HepG2 (cell line): ENCODE measurements at regions not wholly inside any gene's neighbourhood (a gene's known extent, or its start where the extent isn't known, plus 50 kb on each side); places are given as distances from the start of the nearest gene placed in this dataset.

ENCODE experiments used
- ATAC-seq: fragments of 200-7000 bp; cut with Tn5 transposase; 3 replicates; pipeline ENCODE4 v1.9.1; 2020; ENCODE audit warnings: mild to moderate bottlenecking, moderate library complexity
- BruUV-seq: library from RNA; stranded (reverse); fragments of 400-500 nt; replicated peaks from 2 replicates; lab custom pipeline; 2021; lab: Mats Ljungman, UMichigan
- CTCF ChIA-PET: fragments of 300-600 bp; formaldehyde crosslinking; extraction: SDS; loops from one replicate; lab custom pipeline; 2021; ENCODE audit warnings: low total read pairs, inconsistent platforms, low intra/inter-chr PET ratio; lab: Yijun Ruan, JAX
- POLR2A ChIA-PET: fragments of 350-600 bp; sonication (Branson Sonifier 250); formaldehyde crosslinking; loops from one replicate; lab custom pipeline; 2020; ENCODE audit warnings: antibody characterized with exemption, inconsistent platforms; lab: Yijun Ruan, JAX
- DNase-seq: peaks from one replicate; pipeline ENCODE4 v3.0.0-alpha.2; 2015; ENCODE audit warnings: low spot score
- FAIRE-seq: peaks from 3 replicates; lab custom pipeline; 2011; peaks lifted over from hg19 to GRCh38; lab: Jason Lieb, UNC
- H2AFZ ChIP-seq: one replicate; pipeline ENCODE4 v1.6.1; 2011; ENCODE audit warnings: low read length, inconsistent platforms
- H3K27ac ChIP-seq: fragments of 300-600 bp; 3 replicates; pipeline ENCODE4 v1.8.0; 2011; ENCODE audit warnings: mixed run types, mild to moderate bottlenecking, mixed read lengths, low read length, inconsistent platforms; ENCODE audit not compliant: insufficient read depth; ENCODE audit errors: extremely low read length
- H3K27me3 ChIP-seq, 2 experiments: fragments of 200-600 bp in 1 of 2; 2 replicates in 1 of 2; 3 replicates in 1 of 2; pipeline versions ENCODE4 v1.6.0 to v1.8.0; 2011; ENCODE audit warnings: low read length in 2 of 2, mild to moderate bottlenecking in 2 of 2, moderate library complexity in 2 of 2, inconsistent platforms in 1 of 2; ENCODE audit not compliant: insufficient read depth in 2 of 2, control insufficient read depth in 1 of 2
- H3K36me3 ChIP-seq, 2 experiments: fragments of 200-600 bp in 1 of 2; replicated peaks in 1 of 2; 2 replicates in 1 of 2; 3 replicates in 1 of 2; pipeline versions ENCODE4 v1.5.1 to v1.8.0; 2011; ENCODE audit warnings: low read length in 2 of 2, inconsistent platforms in 1 of 2; ENCODE audit not compliant: insufficient read depth in 2 of 2, control insufficient read depth in 1 of 2
- H3K4me1 ChIP-seq: 2 replicates; pipeline ENCODE4 v1.5.1; 2012; ENCODE audit warnings: low read length, inconsistent platforms; ENCODE audit not compliant: insufficient read depth
- H3K4me2 ChIP-seq: 2 replicates; pipeline ENCODE4 v1.6.0; 2011; ENCODE audit warnings: low read depth, low read length, inconsistent platforms
- H3K4me3 ChIP-seq, 3 experiments: fragments of 200-600 bp in 1 of 3; sonication (generic), shearing (Covaris generic) in 1 of 3; replicated peaks in 1 of 3; 2 replicates each; pipeline ENCODE4 v1.5.1; 2011 to 2016; ENCODE audit warnings: low read length in 3 of 3, inconsistent platforms in 2 of 3, low read depth in 2 of 3, mild to moderate bottlenecking in 2 of 3, control low read depth in 1 of 3, mixed read lengths in 1 of 3; ENCODE audit not compliant: insufficient read depth in 1 of 3
- H3K79me2 ChIP-seq: one replicate; pipeline ENCODE4 v1.6.1; 2011; ENCODE audit warnings: low read length, inconsistent platforms; ENCODE audit not compliant: insufficient read depth
- H3K9ac ChIP-seq: 2 replicates; pipeline ENCODE4 v1.6.0; 2011; ENCODE audit warnings: mild to moderate bottlenecking, low read depth, low read length, inconsistent platforms; ENCODE audit not compliant: insufficient read depth
- H3K9me3 ChIP-seq: 2 replicates; pipeline ENCODE4 v1.5.1; 2012; ENCODE audit warnings: mild to moderate bottlenecking, low read length
- H4K20me1 ChIP-seq: 2 replicates; pipeline ENCODE4 v1.6.0; 2011; ENCODE audit warnings: inconsistent platforms, mild to moderate bottlenecking, low read length, moderate library complexity; ENCODE audit not compliant: insufficient read depth
- DPF2 ChIP-seq: sonication (generic); formaldehyde crosslinking; IDR thresholded peaks from 2 replicates; pipeline ENCODE4 v1.4.0; 2020; ENCODE audit warnings: mild to moderate bottlenecking, low read depth, missing genetic modification reagents, borderline replicate concordance
- HNF4G ChIP-seq, 2 experiments: sonication (generic) in 1 of 2; formaldehyde crosslinking in 1 of 2; IDR thresholded peaks; 2 replicates each; pipeline versions ENCODE4 v1.4.0 to v1.6.1; 2011 to 2020; ENCODE audit warnings: borderline replicate concordance in 2 of 2, low read depth in 2 of 2, mild to moderate bottlenecking in 2 of 2, low read length in 1 of 2, missing genetic modification reagents in 1 of 2, moderate library complexity in 1 of 2
- IRF1 ChIP-seq: sonication (generic); formaldehyde crosslinking; IDR thresholded peaks from 2 replicates; pipeline ENCODE4 v1.4.0; 2020; ENCODE audit warnings: low read depth, mild to moderate bottlenecking, missing genetic modification reagents
- LCORL ChIP-seq, 2 experiments: fragments of 450-650 bp in 1 of 2; sonication (generic) in 1 of 2; formaldehyde crosslinking in 1 of 2; IDR thresholded peaks; 2 replicates each; pipeline versions ENCODE4 v1.5.0 to v1.6.1; 2017 to 2020; ENCODE audit warnings: antibody characterized with exemption in 1 of 2, missing genetic modification reagents in 1 of 2
- MAFG ChIP-seq: sonication (generic); formaldehyde crosslinking; IDR thresholded peaks from 2 replicates; pipeline ENCODE4 v1.5.1; 2020; ENCODE audit warnings: mild to moderate bottlenecking, missing genetic modification reagents
- MEF2D ChIP-seq: sonication (generic); formaldehyde crosslinking; IDR thresholded peaks from 2 replicates; pipeline ENCODE4 v1.5.1; 2020; ENCODE audit warnings: mild to moderate bottlenecking, missing genetic modification reagents
- NFE2L1 ChIP-seq: sonication (generic); formaldehyde crosslinking; IDR thresholded peaks from 2 replicates; pipeline ENCODE4 v1.4.0; 2020; ENCODE audit warnings: missing genetic modification reagents, mild to moderate bottlenecking, borderline replicate concordance
- SRSF1 ChIP-seq: fragments of 200-400 bp; formaldehyde crosslinking; optimal IDR thresholded peaks from 2 replicates; pipeline ENCODE3; 2017; ENCODE audit warnings: mild to moderate bottlenecking, low read depth, low read length, moderate library complexity
- ZBTB8A ChIP-seq: sonication (generic); formaldehyde crosslinking; IDR thresholded peaks from 2 replicates; pipeline ENCODE4 v1.4.0; 2020; ENCODE audit warnings: mild to moderate bottlenecking, low read depth, missing genetic modification reagents, borderline replicate concordance
- ZNF138 ChIP-seq: sonication (generic); formaldehyde crosslinking; IDR thresholded peaks from 2 replicates; pipeline ENCODE4 v1.5.0; 2020; ENCODE audit warnings: mild to moderate bottlenecking, low read depth, missing genetic modification reagents
- ZNF678 ChIP-seq: sonication (generic); formaldehyde crosslinking; IDR thresholded peaks from 2 replicates; pipeline ENCODE4 v1.4.0; 2020; ENCODE audit warnings: mild to moderate bottlenecking, missing genetic modification reagents
- WGBS: methylation state at CpG from one replicate; pipeline ENCODE4 v1.1.6; 2017; ENCODE audit warnings: low lambda C conversion rate; 5-methylcytosine and 5-hydroxymethylcytosine counted together
- in situ Hi-C: cut with HindIII; loops from 2 replicates; pipeline ENCODE4 v1.10.0; 2017; ENCODE audit warnings: low pct_unique_long_range_greater_than_20kb; ENCODE audit not compliant: extremely low pct_ligation_motif_present
- intact Hi-C: fragments of 100-400 bp; cut with micrococcal nuclease; formaldehyde crosslinking; loops from one replicate; pipeline ENCODE4 v1.10.0; 2022; ENCODE audit not compliant: unreplicated experiment
- TF ChIP-seq, protein P1 (sequence below): sonication (generic); formaldehyde crosslinking; IDR thresholded peaks from 2 replicates; pipeline ENCODE4 v1.5.1; 2020; ENCODE audit warnings: missing genetic modification reagents, mild to moderate bottlenecking, borderline replicate concordance
- TF ChIP-seq, protein P2 (sequence below): sonication (generic); formaldehyde crosslinking; IDR thresholded peaks from 2 replicates; pipeline ENCODE4 v1.9.0; 2021; ENCODE audit warnings: missing genetic modification reagents, borderline replicate concordance
- TF ChIP-seq, protein P3 (sequence below): sonication (generic); formaldehyde crosslinking; IDR thresholded peaks from 2 replicates; pipeline ENCODE4 v1.4.0; 2020; ENCODE audit warnings: missing genetic modification reagents
- TF ChIP-seq, protein P4 (sequence below): sonication (generic); formaldehyde crosslinking; IDR thresholded peaks from 2 replicates; pipeline ENCODE4 v1.8.1; 2023; ENCODE audit warnings: mild to moderate bottlenecking, missing genetic modification reagents
- TF ChIP-seq, protein P5 (sequence below): sonication (generic); formaldehyde crosslinking; IDR thresholded peaks from 2 replicates; pipeline ENCODE4 v1.8.0; 2023; ENCODE audit warnings: mild to moderate bottlenecking, missing genetic modification reagents

DNA sequence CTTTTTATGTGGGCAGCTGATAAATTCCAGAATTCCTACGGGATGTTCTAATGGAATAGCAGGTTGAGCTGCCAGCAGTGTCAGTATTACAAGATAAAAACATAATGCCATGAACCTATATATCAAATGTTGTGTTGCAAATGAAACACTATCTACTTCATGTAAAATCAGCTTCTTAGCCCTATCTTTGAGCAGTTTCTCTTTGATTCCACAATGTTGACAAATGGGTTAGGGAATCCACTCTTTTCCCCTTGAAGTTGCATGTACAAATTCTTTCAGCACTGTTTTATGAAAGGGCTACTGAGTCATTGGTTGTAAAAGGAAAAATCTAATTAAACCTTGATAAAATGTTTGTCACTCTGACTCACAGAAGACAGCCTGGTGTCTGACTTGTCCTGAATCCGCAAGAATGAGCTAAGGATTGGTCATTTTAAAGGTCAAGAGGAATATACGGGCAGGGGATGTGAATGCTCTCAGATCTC, 950.6 kb upstream of the NUDT12 start:
- Histone ChIP-seq H3K4me2 (no peak overlapping the region), H3K27me3 (no peaks in the 10 kb centered on the region), H3K36me3 (no peaks in the 10 kb centered on the region), H3K4me3 (no peak overlapping the region), H2AFZ (no peak overlapping the region), H3K4me1 (no peaks in the 10 kb centered on the region), H3K9ac (no peak overlapping the region), H3K9me3 (peaks cover 33% of the 10 kb centered on the region), H3K27ac (no peak overlapping the region), H4K20me1 (no peaks in the 10 kb centered on the region), H3K79me2 (no peaks in the 10 kb centered on the region)
- in situ Hi-C loops (no loop called here), intact Hi-C loops (no loop called here)
- ChIA-PET POLR2A (no interaction called here), CTCF (no interaction called here)
- DNase-seq (peak; percentile 0), ATAC-seq (no peak), FAIRE-seq (no peak)
- WGBS, result 4% methylated on average over 3 of the region's 3 CpGs
- BruUV-seq, result no TSS peak
- no peak for TF ChIP-seq DPF2 (CRISPR knock-in tag)
- TF ChIP-seq, protein P1, sequence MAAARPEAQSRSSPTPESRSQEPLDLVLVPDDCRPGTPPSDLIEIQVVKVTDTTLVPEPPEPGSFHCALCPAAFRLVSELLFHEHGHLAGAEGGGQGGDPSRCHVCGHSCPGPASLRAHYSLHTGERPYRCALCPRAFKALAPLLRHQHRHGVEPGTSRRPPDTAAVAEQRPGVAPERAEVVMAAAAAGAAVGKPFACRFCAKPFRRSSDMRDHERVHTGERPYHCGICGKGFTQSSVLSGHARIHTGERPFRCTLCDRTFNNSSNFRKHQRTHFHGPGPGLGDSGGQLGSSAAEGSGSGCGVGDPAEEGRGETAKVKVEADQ, result no peak
- TF ChIP-seq HNF4G (IDR thresholded peaks at IDR 0.05; ENCODE audit: borderline replicate concordance, low read depth, low read length), result no peak
- TF ChIP-seq HNF4G (CRISPR knock-in tag; IDR thresholded peaks at IDR 0.05; ENCODE audit: borderline replicate concordance, low read depth), result no peak
- TF ChIP-seq SRSF1, result no peak
- no peak for TF ChIP-seq IRF1
- TF ChIP-seq, protein P2, sequence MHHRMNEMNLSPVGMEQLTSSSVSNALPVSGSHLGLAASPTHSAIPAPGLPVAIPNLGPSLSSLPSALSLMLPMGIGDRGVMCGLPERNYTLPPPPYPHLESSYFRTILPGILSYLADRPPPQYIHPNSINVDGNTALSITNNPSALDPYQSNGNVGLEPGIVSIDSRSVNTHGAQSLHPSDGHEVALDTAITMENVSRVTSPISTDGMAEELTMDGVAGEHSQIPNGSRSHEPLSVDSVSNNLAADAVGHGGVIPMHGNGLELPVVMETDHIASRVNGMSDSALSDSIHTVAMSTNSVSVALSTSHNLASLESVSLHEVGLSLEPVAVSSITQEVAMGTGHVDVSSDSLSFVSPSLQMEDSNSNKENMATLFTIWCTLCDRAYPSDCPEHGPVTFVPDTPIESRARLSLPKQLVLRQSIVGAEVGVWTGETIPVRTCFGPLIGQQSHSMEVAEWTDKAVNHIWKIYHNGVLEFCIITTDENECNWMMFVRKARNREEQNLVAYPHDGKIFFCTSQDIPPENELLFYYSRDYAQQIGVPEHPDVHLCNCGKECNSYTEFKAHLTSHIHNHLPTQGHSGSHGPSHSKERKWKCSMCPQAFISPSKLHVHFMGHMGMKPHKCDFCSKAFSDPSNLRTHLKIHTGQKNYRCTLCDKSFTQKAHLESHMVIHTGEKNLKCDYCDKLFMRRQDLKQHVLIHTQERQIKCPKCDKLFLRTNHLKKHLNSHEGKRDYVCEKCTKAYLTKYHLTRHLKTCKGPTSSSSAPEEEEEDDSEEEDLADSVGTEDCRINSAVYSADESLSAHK (CRISPR knock-in tag), result no peak
- TF ChIP-seq, protein P3, sequence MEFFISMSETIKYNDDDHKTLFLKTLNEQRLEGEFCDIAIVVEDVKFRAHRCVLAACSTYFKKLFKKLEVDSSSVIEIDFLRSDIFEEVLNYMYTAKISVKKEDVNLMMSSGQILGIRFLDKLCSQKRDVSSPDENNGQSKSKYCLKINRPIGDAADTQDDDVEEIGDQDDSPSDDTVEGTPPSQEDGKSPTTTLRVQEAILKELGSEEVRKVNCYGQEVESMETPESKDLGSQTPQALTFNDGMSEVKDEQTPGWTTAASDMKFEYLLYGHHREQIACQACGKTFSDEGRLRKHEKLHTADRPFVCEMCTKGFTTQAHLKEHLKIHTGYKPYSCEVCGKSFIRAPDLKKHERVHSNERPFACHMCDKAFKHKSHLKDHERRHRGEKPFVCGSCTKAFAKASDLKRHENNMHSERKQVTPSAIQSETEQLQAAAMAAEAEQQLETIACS (CRISPR knock-in tag), result no peak
- TF ChIP-seq ZNF138 (CRISPR knock-in tag), result no peak
- TF ChIP-seq ZBTB8A, result no peak
- no peak for TF ChIP-seq MEF2D (CRISPR knock-in tag)
- TF ChIP-seq, protein P4, sequence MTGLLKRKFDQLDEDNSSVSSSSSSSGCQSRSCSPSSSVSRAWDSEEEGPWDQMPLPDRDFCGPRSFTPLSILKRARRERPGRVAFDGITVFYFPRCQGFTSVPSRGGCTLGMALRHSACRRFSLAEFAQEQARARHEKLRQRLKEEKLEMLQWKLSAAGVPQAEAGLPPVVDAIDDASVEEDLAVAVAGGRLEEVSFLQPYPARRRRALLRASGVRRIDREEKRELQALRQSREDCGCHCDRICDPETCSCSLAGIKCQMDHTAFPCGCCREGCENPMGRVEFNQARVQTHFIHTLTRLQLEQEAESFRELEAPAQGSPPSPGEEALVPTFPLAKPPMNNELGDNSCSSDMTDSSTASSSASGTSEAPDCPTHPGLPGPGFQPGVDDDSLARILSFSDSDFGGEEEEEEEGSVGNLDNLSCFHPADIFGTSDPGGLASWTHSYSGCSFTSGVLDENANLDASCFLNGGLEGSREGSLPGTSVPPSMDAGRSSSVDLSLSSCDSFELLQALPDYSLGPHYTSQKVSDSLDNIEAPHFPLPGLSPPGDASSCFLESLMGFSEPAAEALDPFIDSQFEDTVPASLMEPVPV (CRISPR knock-in tag), result no peak
- TF ChIP-seq, protein P5, sequence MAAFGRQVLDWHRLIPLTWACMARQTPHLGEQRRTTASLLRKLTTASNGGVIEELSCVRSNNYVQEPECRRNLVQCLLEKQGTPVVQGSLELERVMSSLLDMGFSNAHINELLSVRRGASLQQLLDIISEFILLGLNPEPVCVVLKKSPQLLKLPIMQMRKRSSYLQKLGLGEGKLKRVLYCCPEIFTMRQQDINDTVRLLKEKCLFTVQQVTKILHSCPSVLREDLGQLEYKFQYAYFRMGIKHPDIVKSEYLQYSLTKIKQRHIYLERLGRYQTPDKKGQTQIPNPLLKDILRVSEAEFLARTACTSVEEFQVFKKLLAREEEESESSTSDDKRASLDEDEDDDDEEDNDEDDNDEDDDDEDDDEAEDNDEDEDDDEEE (CRISPR knock-in tag), result no peak
- no peak for TF ChIP-seq LCORL (IDR thresholded peaks at IDR 0.05)
- no peak for TF ChIP-seq LCORL (CRISPR knock-in tag; IDR thresholded peaks at IDR 0.05)
- TF ChIP-seq ZNF678 (CRISPR knock-in tag), result no peak
- no peak for TF ChIP-seq MAFG (CRISPR knock-in tag)
- no peak for TF ChIP-seq NFE2L1 (CRISPR knock-in tag)
